PC-9 (cell line): ENCODE measurements at regions not wholly inside any gene's neighbourhood (a gene's known extent, or its start where the extent isn't known, plus 50 kb on each side); places are given as distances from the start of the nearest gene placed in this dataset.
"Not testable (repeated sequence)": the region's sequence is repeated elsewhere in the genome, so short reads cannot be mapped to it uniquely, and the experiment has no call there.

Experiments used
- CTCF ChIP-seq: fragments of 200-600 bp; sonication (generic); conservative IDR thresholded peaks from 2 replicates; pipeline ENCODE4 v1.6.1; 2017; ENCODE audit warnings: mixed run types, antibody characterized with exemption, mild to moderate bottlenecking, moderate library complexity
- EZH2 ChIP-seq: fragments of 200-600 bp; sonication (generic); IDR thresholded peaks from 2 replicates; pipeline ENCODE4 v1.8.0; 2017; ENCODE audit warnings: antibody characterized with exemption, low read depth

GRCh38 chr9:39552242-39552881 is 196.9 kb downstream of the SPATA31A1 start:
- not testable (repeated sequence) for TF ChIP-seq CTCF, EZH2
